B cell (primary cell): ENCODE measurements at regions not wholly inside any gene's neighbourhood (a gene's known extent, or its start where the extent isn't known, plus 50 kb on each side); places are given as distances from the start of the nearest gene placed in this dataset.

ENCODE experiments used
- ATAC-seq: fragments of 200-7000 bp; cut with Tn5 transposase; one replicate; pipeline ENCODE4 v1.10.0; 2021; ENCODE audit warnings: low read depth, mild to moderate bottlenecking, moderate number of reproducible peaks, moderate library complexity
- CTCF ChIA-PET: fragments of 350-600 bp; sonication (Branson Sonifier 250); formaldehyde crosslinking; loops from one replicate; lab custom pipeline; 2021; ENCODE audit warnings: antibody characterized with exemption, inconsistent platforms; lab: Charles Lee
- POLR2A ChIA-PET: fragments of 350-600 bp; sonication (Branson Sonifier 250); formaldehyde crosslinking; loops from one replicate; lab custom pipeline; 2021; ENCODE audit warnings: antibody characterized with exemption; lab: Charles Lee
- DNase-seq: peaks from one replicate; pipeline ENCODE4 v3.0.0; 2013
- H2AFZ ChIP-seq: 2 replicates; pipeline ENCODE4 v1.6.1; 2012; ENCODE audit warnings: mild to moderate bottlenecking, low read depth, low read length; ENCODE audit not compliant: insufficient read depth, poor library complexity, severe bottlenecking
- H3K27ac ChIP-seq, 2 donors: 1 replicate in 1 of 2; 2 replicates in 1 of 2; pipeline ENCODE4 v1.5.1; 2012 to 2013; ENCODE audit warnings: low read length in 2 of 2, mild to moderate bottlenecking in 2 of 2, moderate library complexity in 1 of 2
- H3K27me3 ChIP-seq, 4 experiments: fragments of 200-600 bp in 1 of 4; sonication (generic) in 1 of 4; replicated peaks in 1 of 4; 1 replicate in 2 of 4; 2 replicates in 2 of 4; pipeline versions ENCODE4 v1.6.1 to v1.7.0; 2013 to 2016; ENCODE audit warnings: low read length in 3 of 4, mild to moderate bottlenecking in 2 of 4, mixed read lengths in 1 of 4, moderate library complexity in 1 of 4; ENCODE audit not compliant: insufficient read depth in 4 of 4, control insufficient read depth in 3 of 4; ENCODE audit errors: control extremely low read depth in 1 of 4
- H3K36me3 ChIP-seq, 2 experiments: replicated peaks in 1 of 2; 1 replicate in 1 of 2; 2 replicates in 1 of 2; pipeline versions ENCODE4 v1.6.1 to v1.7.1; 2013; ENCODE audit warnings: low read length in 1 of 2; ENCODE audit not compliant: insufficient read depth in 2 of 2, control insufficient read depth in 1 of 2; ENCODE audit errors: control extremely low read depth in 1 of 2, extremely low read depth in 1 of 2
- H3K4me1 ChIP-seq, 2 donors: fragments of 200-600 bp in 1 of 2; sonication (generic) in 1 of 2; 1 replicate in 1 of 2; 2 replicates in 1 of 2; pipeline versions ENCODE4 v1.5.1 to v1.6.1; 2013 to 2017; ENCODE audit warnings: low read length in 2 of 2; ENCODE audit not compliant: control insufficient read depth in 2 of 2, insufficient read depth in 2 of 2
- H3K4me2 ChIP-seq: replicated peaks from 2 replicates; pipeline ENCODE3; 2012; ENCODE audit warnings: mild to moderate bottlenecking, low read depth, low read length; ENCODE audit not compliant: poor library complexity, severe bottlenecking
- H3K4me3 ChIP-seq, 5 experiments: fragments of 200-600 bp in 1 of 5; sonication (generic) in 1 of 5; 1 replicate in 3 of 5; 2 replicates in 2 of 5; pipeline versions ENCODE4 v1.5.1 to v1.7.0; 2011 to 2016; ENCODE audit warnings: low read length in 4 of 5, mild to moderate bottlenecking in 4 of 5, low read depth in 2 of 5, control low read depth in 1 of 5, moderate library complexity in 1 of 5; ENCODE audit not compliant: insufficient read depth in 1 of 5; ENCODE audit errors: control extremely low read depth in 1 of 5, extremely low read depth in 1 of 5
- H3K79me2 ChIP-seq: fragments of 200-600 bp; sonication (generic); one replicate; pipeline ENCODE4 v1.6.0; 2016; ENCODE audit warnings: low read length; ENCODE audit not compliant: control insufficient read depth, insufficient read depth
- H3K9ac ChIP-seq: fragments of 200-600 bp; sonication (generic); 2 replicates; pipeline ENCODE4 v1.6.1; 2017; ENCODE audit warnings: mild to moderate bottlenecking, low read length, moderate library complexity
- H3K9me3 ChIP-seq, 3 donors: one replicate each; pipeline versions ENCODE4 v1.6.1 to v1.7.1; 2013; ENCODE audit warnings: low read length in 2 of 3; ENCODE audit not compliant: control insufficient read depth in 2 of 3, insufficient read depth in 1 of 3; ENCODE audit errors: control extremely low read depth in 1 of 3
- H4K20me1 ChIP-seq: 2 replicates; pipeline ENCODE4 v1.6.0; 2012; ENCODE audit warnings: mild to moderate bottlenecking, low read length; ENCODE audit not compliant: insufficient read depth, control insufficient read depth, poor library complexity, severe bottlenecking
- H3K27ac Mint-ChIP-seq: one replicate; pipeline ENCODE4 v1.8.0; 2021; ENCODE audit warnings: mixed read lengths
- H3K27me3 Mint-ChIP-seq: one replicate; pipeline ENCODE4 v1.8.0; 2021; ENCODE audit warnings: mixed read lengths
- H3K4me1 Mint-ChIP-seq: one replicate; pipeline ENCODE4 v1.8.0; 2021; ENCODE audit warnings: mixed read lengths
- H3K4me3 Mint-ChIP-seq: one replicate; pipeline ENCODE4 v1.8.0; 2021; ENCODE audit warnings: mixed read lengths
- H3K9me3 Mint-ChIP-seq: one replicate; pipeline ENCODE4 v1.8.0; 2022; ENCODE audit warnings: mixed read lengths; ENCODE audit not compliant: insufficient read depth
- EZH2 ChIP-seq: IDR thresholded peaks from 2 replicates; pipeline ENCODE4 v1.6.1; 2012; ENCODE audit warnings: borderline replicate concordance, low read depth, mild to moderate bottlenecking, moderate library complexity, low read length; ENCODE audit not compliant: insufficient read depth, poor library complexity, severe bottlenecking
- WGBS: methylation state at CpG from one replicate; pipeline ENCODE4 v1.1.5; 2013; ENCODE audit warnings: missing lambda C conversion rate; ENCODE audit not compliant: insufficient coverage; 5-methylcytosine and 5-hydroxymethylcytosine counted together
- intact Hi-C: fragments of 100-400 bp; cut with micrococcal nuclease; formaldehyde crosslinking; loops from one replicate; pipeline ENCODE4 v1.10.0; 2022
- TF ChIP-seq, protein P1 (sequence below): fragments of 200-600 bp; IDR thresholded peaks from one replicate; pipeline ENCODE4 v1.8.0; 2022; ENCODE audit warnings: antibody characterized with exemption, mild to moderate bottlenecking

DNA sequence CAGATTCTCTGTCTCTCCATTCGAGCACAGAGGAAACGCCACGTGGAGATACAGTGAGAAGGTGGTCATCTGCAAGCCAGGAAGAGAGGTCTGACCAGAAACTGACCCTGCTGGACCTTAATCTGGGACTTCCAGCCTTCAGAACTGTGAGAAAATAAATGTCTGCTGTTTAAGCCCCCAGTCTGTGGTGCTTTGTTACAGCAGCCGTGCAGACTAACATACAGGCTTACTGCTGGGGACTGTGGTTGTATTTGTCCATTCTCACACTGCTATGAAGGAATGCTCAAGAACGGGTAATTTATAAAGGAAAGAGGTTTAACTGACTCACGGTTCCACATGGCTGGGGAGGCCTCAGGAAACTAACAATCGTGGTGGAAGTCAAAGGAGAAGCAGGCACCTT is 432.7 kb downstream of the IRS1 start:
- H3K9ac ChIP-seq = no peak overlapping the region
- no peak overlapping the region for H3K27ac ChIP-seq
- H3K4me2 ChIP-seq = no peak overlapping the region
- H3K79me2 ChIP-seq = no peaks in the 10 kb centered on the region
- 52% methylated on average over 7 of the region's 7 CpGs for WGBS
- Mint-ChIP-seq H3K4me1 (no peaks in the 10 kb centered on the region), H3K4me3 (no peak overlapping the region), H3K27me3 (peaks cover 18% of the 10 kb centered on the region), H3K9me3 (no peaks in the 10 kb centered on the region), H3K27ac (no peak overlapping the region)
- ATAC-seq (no peak), DNase-seq (no peak)
- TF ChIP-seq, protein P1, sequence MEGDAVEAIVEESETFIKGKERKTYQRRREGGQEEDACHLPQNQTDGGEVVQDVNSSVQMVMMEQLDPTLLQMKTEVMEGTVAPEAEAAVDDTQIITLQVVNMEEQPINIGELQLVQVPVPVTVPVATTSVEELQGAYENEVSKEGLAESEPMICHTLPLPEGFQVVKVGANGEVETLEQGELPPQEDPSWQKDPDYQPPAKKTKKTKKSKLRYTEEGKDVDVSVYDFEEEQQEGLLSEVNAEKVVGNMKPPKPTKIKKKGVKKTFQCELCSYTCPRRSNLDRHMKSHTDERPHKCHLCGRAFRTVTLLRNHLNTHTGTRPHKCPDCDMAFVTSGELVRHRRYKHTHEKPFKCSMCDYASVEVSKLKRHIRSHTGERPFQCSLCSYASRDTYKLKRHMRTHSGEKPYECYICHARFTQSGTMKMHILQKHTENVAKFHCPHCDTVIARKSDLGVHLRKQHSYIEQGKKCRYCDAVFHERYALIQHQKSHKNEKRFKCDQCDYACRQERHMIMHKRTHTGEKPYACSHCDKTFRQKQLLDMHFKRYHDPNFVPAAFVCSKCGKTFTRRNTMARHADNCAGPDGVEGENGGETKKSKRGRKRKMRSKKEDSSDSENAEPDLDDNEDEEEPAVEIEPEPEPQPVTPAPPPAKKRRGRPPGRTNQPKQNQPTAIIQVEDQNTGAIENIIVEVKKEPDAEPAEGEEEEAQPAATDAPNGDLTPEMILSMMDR = no peak
- TF ChIP-seq EZH2 = no peak
- H3K9me3 ChIP-seq = no peaks in the 10 kb centered on the region
- H3K36me3 ChIP-seq = no peaks in the 10 kb centered on the region
- POLR2A ChIA-PET = no interaction called here
- intact Hi-C loops = no loop called here
- CTCF ChIA-PET = no interaction called here
- H3K4me1 ChIP-seq = no peaks in the 10 kb centered on the region
- no peak overlapping the region for H3K4me3 ChIP-seq
- H3K27me3 ChIP-seq = peaks cover 0 to 2% (median 1%) of the 10 kb centered on the region in 4 experiments
- no peak overlapping the region for H2AFZ ChIP-seq
- no peaks in the 10 kb centered on the region for H4K20me1 ChIP-seq

DNA sequence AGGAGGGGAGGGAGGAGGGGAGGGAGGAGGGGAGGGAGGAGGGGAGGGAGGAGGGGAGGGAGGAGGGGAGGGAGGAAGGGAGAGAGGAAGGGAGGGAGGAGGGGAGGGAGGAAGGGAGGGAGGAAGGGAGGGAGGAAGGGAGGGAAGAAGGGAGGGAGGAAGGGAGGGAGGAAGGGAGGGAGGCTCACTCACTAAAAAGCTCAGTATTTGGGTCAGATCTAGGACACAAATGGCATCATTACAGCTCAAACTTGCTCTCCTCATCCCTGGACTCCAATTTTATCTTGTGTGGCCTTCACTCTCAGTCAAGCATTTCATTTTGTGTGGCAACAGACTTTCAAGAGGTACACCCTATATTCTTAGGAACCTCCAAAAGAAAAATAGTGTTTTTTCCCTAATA is 435.4 kb downstream of the IRS1 start:
- no peak overlapping the region for H3K27ac Mint-ChIP-seq
- DNase-seq (no peak), ATAC-seq (no peak)
- H2AFZ ChIP-seq = no peak overlapping the region
- H3K36me3 ChIP-seq = no peaks in the 10 kb centered on the region
- peaks cover 7% of the 10 kb centered on the region for H3K27me3 Mint-ChIP-seq
- no peaks in the 10 kb centered on the region for H3K9me3 ChIP-seq
- H4K20me1 ChIP-seq = no peaks in the 10 kb centered on the region
- POLR2A ChIA-PET = no interaction called here
- no peak overlapping the region for H3K4me3 Mint-ChIP-seq
- no peaks in the 10 kb centered on the region for H3K79me2 ChIP-seq
- H3K4me2 ChIP-seq = no peak overlapping the region
- H3K4me1 ChIP-seq = no peaks in the 10 kb centered on the region
- no peak overlapping the region for H3K27ac ChIP-seq
- no peak overlapping the region for H3K4me3 ChIP-seq
- CTCF ChIA-PET = no interaction called here
- no peaks in the 10 kb centered on the region for H3K4me1 Mint-ChIP-seq
- TF ChIP-seq, protein P1 = no peak
- no peak for TF ChIP-seq EZH2
- intact Hi-C loops = no loop called here
- H3K27me3 ChIP-seq = no peaks in the 10 kb centered on the region
- H3K9me3 Mint-ChIP-seq = no peaks in the 10 kb centered on the region
- no peak overlapping the region for H3K9ac ChIP-seq
